SJCRH30 (cell line): ENCODE measurements at regions not wholly inside any gene's neighbourhood (a gene's known extent, or its start where the extent isn't known, plus 50 kb on each side); places are given as distances from the start of the nearest gene placed in this dataset.

Experiments
- DNase-seq, 2 experiments: peaks; one replicate each; pipeline ENCODE4 v3.0.0-alpha.2; 2015 to 2020
- H3K27ac ChIP-seq: fragments of 250-450 bp; sonication (Bioruptor Pico); 2 replicates; pipeline ENCODE4 v1.5.1; 2020; ENCODE audit warnings: mild to moderate bottlenecking, moderate library complexity
- H3K27me3 ChIP-seq: fragments of 250-450 bp; sonication (Bioruptor Pico); 2 replicates; pipeline ENCODE4 v1.5.1; 2020; ENCODE audit warnings: mild to moderate bottlenecking, moderate library complexity
- H3K36me3 ChIP-seq: fragments of 250-450 bp; sonication (Bioruptor Pico); 2 replicates; pipeline ENCODE4 v1.5.1; 2020; ENCODE audit warnings: mild to moderate bottlenecking, moderate library complexity
- H3K4me1 ChIP-seq: fragments of 250-450 bp; sonication (Bioruptor Pico); 2 replicates; pipeline ENCODE4 v1.5.1; 2020; ENCODE audit warnings: mild to moderate bottlenecking, moderate library complexity
- H3K4me3 ChIP-seq: fragments of 250-450 bp; sonication (Bioruptor Pico); 2 replicates; pipeline ENCODE4 v1.5.1; 2020; ENCODE audit warnings: mild to moderate bottlenecking, moderate library complexity
- H3K9me3 ChIP-seq: fragments of 250-450 bp; sonication (Bioruptor Pico); replicated peaks from 2 replicates; pipeline ENCODE4 v1.5.1; 2020; ENCODE audit warnings: mild to moderate bottlenecking, moderate library complexity

- H3K27ac ChIP-seq = no peak overlapping the region
- H3K27me3 ChIP-seq = no peaks in the 10 kb centered on the region
- H3K9me3 ChIP-seq = no peaks in the 10 kb centered on the region
Measured at GRCh38 chr5:4337519-4337918, 741.9 kb downstream of the IRX1 start.

DNA sequence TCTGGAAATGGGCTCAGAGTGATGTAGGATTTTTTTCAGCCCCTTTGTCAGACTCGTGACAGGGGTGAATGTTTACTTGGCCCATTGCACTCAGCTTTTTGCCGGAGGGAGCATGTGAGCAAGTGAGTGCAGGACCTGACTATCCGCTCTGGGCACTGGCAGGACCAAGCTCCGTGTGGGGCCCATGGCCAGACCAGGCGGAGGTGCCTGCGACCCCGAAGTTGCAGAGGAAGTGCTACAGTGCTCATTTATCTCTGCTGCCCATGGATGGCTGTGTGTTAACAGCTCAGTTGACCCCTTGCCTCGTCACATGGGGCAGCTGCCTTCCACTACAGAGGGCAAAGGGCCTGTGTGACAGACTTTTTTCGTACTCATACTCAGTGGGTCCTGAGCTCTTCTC is 744.3 kb downstream of the IRX1 start:
- no peaks in the 10 kb centered on the region for H3K36me3 ChIP-seq
- H3K27me3 ChIP-seq = no peaks in the 10 kb centered on the region
- H3K9me3 ChIP-seq = no peaks in the 10 kb centered on the region
- H3K4me1 ChIP-seq = no peaks in the 10 kb centered on the region
- DNase-seq = no peak
- no peak overlapping the region for H3K27ac ChIP-seq
- no peak overlapping the region for H3K4me3 ChIP-seq

More at GRCh38 chr5:4337519-4337918, 741.9 kb downstream of the IRX1 start:
- Histone ChIP-seq H3K4me1 (no peaks in the 10 kb centered on the region), H3K4me3 (no peak overlapping the region), H3K36me3 (no peaks in the 10 kb centered on the region)
- DNase-seq = no peak

GRCh38 chr5:4345850-4346249 is 750.2 kb downstream of the IRX1 start:
- H3K4me3 ChIP-seq = no peak overlapping the region
- no peaks in the 10 kb centered on the region for H3K4me1 ChIP-seq
- H3K9me3 ChIP-seq = no peaks in the 10 kb centered on the region
- no peak overlapping the region for H3K27ac ChIP-seq
- H3K27me3 ChIP-seq = no peaks in the 10 kb centered on the region
- H3K36me3 ChIP-seq = no peaks in the 10 kb centered on the region
- DNase-seq = no peak

GRCh38 chr5:4348423-4348822 is 752.8 kb downstream of the IRX1 start:
- Histone ChIP-seq H3K4me3 (no peak overlapping the region), H3K27ac (no peak overlapping the region), H3K27me3 (no peaks in the 10 kb centered on the region), H3K4me1 (no peaks in the 10 kb centered on the region), H3K36me3 (no peaks in the 10 kb centered on the region), H3K9me3 (no peaks in the 10 kb centered on the region)
- no peak for DNase-seq

DNA sequence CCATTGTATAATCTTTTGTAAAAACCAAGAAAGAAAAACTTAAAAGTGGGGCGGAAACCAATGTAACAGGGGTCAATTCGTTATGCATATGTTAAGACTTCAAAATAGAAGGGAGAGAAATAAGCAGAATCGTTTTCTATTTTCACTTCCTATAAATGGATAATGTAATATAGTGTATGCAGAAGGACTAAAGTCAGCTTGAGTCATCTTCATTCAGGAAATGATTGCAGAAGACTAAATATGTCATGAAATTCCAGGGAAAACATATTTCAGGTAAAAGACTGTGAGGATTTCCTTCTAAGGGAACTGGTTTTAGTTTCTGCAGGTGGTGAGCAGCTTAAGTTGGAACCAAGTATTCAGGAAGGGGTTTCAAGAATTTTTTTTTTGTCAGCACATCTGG is 753.3 kb downstream of the IRX1 start:
- no peaks in the 10 kb centered on the region for H3K27me3 ChIP-seq
- H3K9me3 ChIP-seq = no peaks in the 10 kb centered on the region
- DNase-seq = no peak
- H3K36me3 ChIP-seq = no peaks in the 10 kb centered on the region
- H3K27ac ChIP-seq = no peak overlapping the region
- H3K4me3 ChIP-seq = no peak overlapping the region
- H3K4me1 ChIP-seq = no peaks in the 10 kb centered on the region

DNA sequence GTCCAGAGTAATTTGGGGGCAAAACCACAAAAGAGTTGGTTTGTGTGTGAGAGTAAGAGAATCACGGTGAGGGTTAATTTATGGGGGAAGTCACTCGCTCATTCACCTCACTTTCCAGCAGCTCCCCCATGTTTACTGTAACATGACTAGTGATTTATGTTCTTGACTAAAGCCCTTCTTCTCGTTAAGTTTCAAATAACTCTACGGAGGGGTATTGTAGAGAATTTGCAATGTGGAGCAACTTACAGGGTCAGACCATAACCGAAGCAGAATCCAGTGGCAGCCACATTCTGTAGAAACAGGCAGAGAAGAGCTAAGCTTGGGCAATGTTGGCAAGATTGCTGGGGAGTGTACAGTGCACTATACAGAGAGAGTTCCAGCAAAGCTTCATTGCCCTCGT is 760.6 kb downstream of the IRX1 start:
- no peak overlapping the region for H3K4me3 ChIP-seq
- H3K27ac ChIP-seq = no peak overlapping the region
- no peaks in the 10 kb centered on the region for H3K27me3 ChIP-seq
- H3K9me3 ChIP-seq = no peaks in the 10 kb centered on the region
- no peak for DNase-seq
- no peaks in the 10 kb centered on the region for H3K4me1 ChIP-seq
- H3K36me3 ChIP-seq = no peaks in the 10 kb centered on the region

GRCh38 chr5:4359847-4360246 is 764.2 kb downstream of the IRX1 start:
- no peak overlapping the region for H3K27ac ChIP-seq
- H3K9me3 ChIP-seq = no peaks in the 10 kb centered on the region
- no peaks in the 10 kb centered on the region for H3K4me1 ChIP-seq
- no peaks in the 10 kb centered on the region for H3K27me3 ChIP-seq
- DNase-seq = no peak
- H3K4me3 ChIP-seq = no peak overlapping the region
- no peaks in the 10 kb centered on the region for H3K36me3 ChIP-seq

DNA sequence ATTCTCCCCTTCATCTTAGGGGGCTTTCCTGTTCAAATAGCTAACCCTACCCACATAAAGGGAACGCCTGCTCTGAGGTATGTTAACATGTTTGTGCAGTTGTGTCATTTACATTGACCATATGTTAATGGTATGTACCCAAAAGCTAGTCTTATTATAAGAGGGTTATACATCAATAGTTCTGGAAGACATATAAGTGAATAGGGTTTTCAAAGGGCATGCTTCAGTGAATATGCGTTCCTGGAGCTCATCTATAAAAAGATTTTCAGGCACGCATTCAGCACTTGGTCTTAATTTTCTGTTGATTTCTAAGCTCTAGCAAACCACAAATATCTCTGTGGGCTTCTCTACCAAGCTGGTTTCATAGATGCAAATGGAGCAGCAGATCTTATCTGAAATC is 766.1 kb downstream of the IRX1 start:
- Histone ChIP-seq H3K4me1 (no peaks in the 10 kb centered on the region), H3K27me3 (no peaks in the 10 kb centered on the region), H3K27ac (no peak overlapping the region), H3K36me3 (no peaks in the 10 kb centered on the region), H3K9me3 (no peaks in the 10 kb centered on the region), H3K4me3 (no peak overlapping the region)
- DNase-seq = no peak

DNA sequence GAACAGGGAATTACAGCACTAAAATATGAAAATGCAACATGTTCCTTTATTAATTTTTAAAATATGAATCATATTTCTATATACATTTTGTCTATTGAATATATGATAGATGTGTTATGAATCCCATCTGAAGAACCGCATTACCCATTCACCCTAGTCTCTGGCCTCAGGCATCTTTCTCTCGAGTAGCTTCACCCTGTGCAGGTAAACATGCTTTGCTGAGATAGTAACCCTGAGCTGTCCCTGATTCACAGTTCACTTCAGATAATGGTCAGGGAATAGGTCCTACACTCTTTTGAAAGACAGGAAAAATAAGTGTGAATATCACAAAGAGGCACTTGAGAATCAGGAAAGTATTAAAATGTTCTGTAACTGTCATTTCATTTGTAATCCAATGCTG is 766.8 kb downstream of the IRX1 start:
- Histone ChIP-seq H3K9me3 (no peaks in the 10 kb centered on the region), H3K36me3 (no peaks in the 10 kb centered on the region), H3K27ac (no peak overlapping the region), H3K27me3 (no peaks in the 10 kb centered on the region), H3K4me3 (no peak overlapping the region), H3K4me1 (no peaks in the 10 kb centered on the region)
- no peak for DNase-seq

DNA sequence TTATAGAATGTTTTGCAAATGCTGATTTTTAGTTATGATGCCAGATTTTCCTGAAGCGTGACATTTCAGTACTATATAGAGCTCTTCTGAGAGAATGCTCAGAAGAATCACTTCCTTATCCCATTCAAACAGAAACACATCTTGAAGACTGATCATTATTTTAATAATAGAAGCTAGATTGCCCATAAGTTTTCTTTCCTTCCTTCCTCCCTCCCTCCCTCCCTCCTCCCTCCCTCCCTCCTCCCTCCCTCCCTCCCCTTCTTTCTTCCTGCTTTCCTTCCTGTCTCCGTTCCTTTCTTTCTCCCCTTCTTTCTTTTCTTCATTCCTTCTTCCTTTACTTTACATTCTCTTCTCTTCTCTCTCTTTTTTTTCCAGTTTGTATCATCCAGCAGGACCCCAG is 767.4 kb downstream of the IRX1 start:
- Histone ChIP-seq H3K4me1 (no peaks in the 10 kb centered on the region), H3K9me3 (no peaks in the 10 kb centered on the region), H3K27ac (no peak overlapping the region), H3K27me3 (no peaks in the 10 kb centered on the region), H3K4me3 (no peak overlapping the region), H3K36me3 (no peaks in the 10 kb centered on the region)
- no peak for DNase-seq

GRCh38 chr5:4366628-4367027 is 771.0 kb downstream of the IRX1 start:
- Histone ChIP-seq H3K27ac (no peak overlapping the region), H3K4me1 (no peaks in the 10 kb centered on the region), H3K9me3 (no peaks in the 10 kb centered on the region), H3K36me3 (no peaks in the 10 kb centered on the region), H3K27me3 (no peaks in the 10 kb centered on the region), H3K4me3 (no peak overlapping the region)
- DNase-seq = no peak

- Histone ChIP-seq H3K27ac (no peak overlapping the region), H3K4me1 (no peaks in the 10 kb centered on the region), H3K36me3 (no peaks in the 10 kb centered on the region), H3K27me3 (no peaks in the 10 kb centered on the region), H3K4me3 (no peak overlapping the region), H3K9me3 (no peaks in the 10 kb centered on the region)
- no peak for DNase-seq
Measured at GRCh38 chr5:4370218-4370617, 769.9 kb upstream of the ADAMTS16 start.

DNA sequence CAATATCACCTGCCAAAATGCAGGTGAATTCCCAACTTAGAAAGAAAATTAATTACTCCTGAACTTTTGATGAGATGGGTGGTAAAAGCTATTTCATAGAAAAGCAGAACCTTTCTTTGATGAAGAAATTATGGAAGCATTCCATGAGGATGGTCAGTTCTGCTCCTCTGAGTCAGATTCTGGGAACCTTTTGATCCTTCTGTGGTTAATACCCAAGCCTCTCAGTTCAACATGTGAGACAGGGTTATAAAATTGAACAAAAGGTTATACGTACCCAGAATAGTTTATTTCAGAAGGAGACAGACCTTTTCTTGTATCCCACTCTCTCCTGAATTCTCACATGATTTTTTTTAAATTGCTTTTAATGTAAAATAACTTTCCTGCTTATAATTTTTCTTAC is 767.6 kb upstream of the ADAMTS16 start:
- Histone ChIP-seq H3K4me3 (no peak overlapping the region), H3K9me3 (no peaks in the 10 kb centered on the region), H3K27ac (no peak overlapping the region), H3K27me3 (no peaks in the 10 kb centered on the region), H3K4me1 (no peaks in the 10 kb centered on the region), H3K36me3 (no peaks in the 10 kb centered on the region)
- DNase-seq = no peak

GRCh38 chr5:4373051-4373820 is 766.9 kb upstream of the ADAMTS16 start:
- H3K4me3 ChIP-seq = no peak overlapping the region
- no peaks in the 10 kb centered on the region for H3K36me3 ChIP-seq
- no peaks in the 10 kb centered on the region for H3K9me3 ChIP-seq
- no peaks in the 10 kb centered on the region for H3K27me3 ChIP-seq
- no peak overlapping the region for H3K27ac ChIP-seq
- no peak for DNase-seq
- no peaks in the 10 kb centered on the region for H3K4me1 ChIP-seq

- Histone ChIP-seq H3K4me1 (no peaks in the 10 kb centered on the region), H3K27ac (no peak overlapping the region), H3K9me3 (no peaks in the 10 kb centered on the region), H3K36me3 (no peaks in the 10 kb centered on the region), H3K4me3 (no peak overlapping the region), H3K27me3 (no peaks in the 10 kb centered on the region)
- DNase-seq = peak in 1 of 2 experiments; percentile 1
Measured at GRCh38 chr5:4374866-4375265, 765.3 kb upstream of the ADAMTS16 start.

- Histone ChIP-seq H3K27ac (no peak overlapping the region), H3K4me1 (no peaks in the 10 kb centered on the region), H3K9me3 (no peaks in the 10 kb centered on the region), H3K4me3 (no peak overlapping the region), H3K36me3 (no peaks in the 10 kb centered on the region), H3K27me3 (no peaks in the 10 kb centered on the region)
- no peak for DNase-seq
Measured at GRCh38 chr5:4375640-4376039, 764.5 kb upstream of the ADAMTS16 start.
